Caco-2 (cell line): ENCODE measurements at regions not wholly inside any gene's neighbourhood (a gene's known extent, or its start where the extent isn't known, plus 50 kb on each side); places are given as distances from the start of the nearest gene placed in this dataset.

Source experiments
- BruUV-seq: library from RNA; stranded (reverse); fragments of 400-500 nt; replicated peaks from 2 replicates; lab custom pipeline; 2021; lab: Mats Ljungman, UMichigan
- CTCF ChIA-PET: fragments of 300-600 bp; sonication (Branson Sonifier 250); formaldehyde crosslinking; loops from one replicate; lab custom pipeline; 2022; ENCODE audit warnings: antibody characterized with exemption; lab: Charles Lee
- POLR2A ChIA-PET: fragments of 300-600 bp; sonication (Branson Sonifier 250); formaldehyde crosslinking; loops from one replicate; lab custom pipeline; 2022; ENCODE audit warnings: antibody characterized with exemption; lab: Charles Lee
- DNase-seq, 2 experiments: peaks; one replicate each; pipeline versions ENCODE4 v3.0.0 to v3.0.0-alpha.2; 2020 to 2022
- H3K27me3 ChIP-seq: replicated peaks from 2 replicates; pipeline ENCODE4 v1.6.0; 2011; ENCODE audit warnings: low read length; ENCODE audit not compliant: control insufficient read depth, insufficient read depth
- H3K36me3 ChIP-seq: 2 replicates; pipeline ENCODE4 v1.5.1; 2011; ENCODE audit warnings: low read length; ENCODE audit not compliant: control insufficient read depth, insufficient read depth
- H3K4me1 ChIP-seq: fragments of 250-450 bp; sonication (Bioruptor Pico); 2 replicates; pipeline ENCODE4 v1.5.1; 2020; ENCODE audit warnings: mild to moderate bottlenecking
- H3K4me3 ChIP-seq: 2 replicates; pipeline ENCODE4 v1.5.1; 2011; ENCODE audit warnings: low read depth, mild to moderate bottlenecking, control low read depth, low read length
- H3K9me3 ChIP-seq: fragments of 250-450 bp; sonication (Bioruptor Pico); 2 replicates; pipeline ENCODE4 v1.5.1; 2020; ENCODE audit warnings: mild to moderate bottlenecking, moderate library complexity
- H3K27ac Mint-ChIP-seq: one replicate; pipeline ENCODE4 v1.8.0; 2022; ENCODE audit warnings: mixed read lengths; ENCODE audit not compliant: unreplicated experiment
- H3K27me3 Mint-ChIP-seq: one replicate; pipeline ENCODE4 v1.8.0; 2022; ENCODE audit warnings: mixed read lengths; ENCODE audit not compliant: insufficient read depth, unreplicated experiment
- H3K36me3 Mint-ChIP-seq: one replicate; pipeline ENCODE4 v1.8.0; 2022; ENCODE audit warnings: mild to moderate bottlenecking, mixed read lengths; ENCODE audit not compliant: insufficient read depth, unreplicated experiment
- H3K4me1 Mint-ChIP-seq: one replicate; pipeline ENCODE4 v1.8.0; 2022; ENCODE audit warnings: low read depth, mixed read lengths; ENCODE audit not compliant: unreplicated experiment
- H3K4me3 Mint-ChIP-seq: one replicate; pipeline ENCODE4 v1.8.0; 2022; ENCODE audit warnings: mild to moderate bottlenecking, moderate library complexity, mixed read lengths; ENCODE audit not compliant: unreplicated experiment
- H3K9me3 Mint-ChIP-seq: one replicate; pipeline ENCODE4 v1.8.0; 2022; ENCODE audit warnings: mixed read lengths; ENCODE audit not compliant: unreplicated experiment
- CTCF ChIP-seq, 2 experiments: fragments of 200-600 bp in 1 of 2; IDR thresholded peaks; 1 replicate in 1 of 2; 2 replicates in 1 of 2; pipeline versions ENCODE4 v1.5.1 to v1.8.0; 2011 to 2022; ENCODE audit warnings: antibody characterized with exemption in 1 of 2, control low read depth in 1 of 2, inconsistent platforms in 1 of 2, low read depth in 1 of 2, low read length in 1 of 2, mild to moderate bottlenecking in 1 of 2, moderate library complexity in 1 of 2; ENCODE audit not compliant: insufficient read depth in 1 of 2, severe bottlenecking in 1 of 2, unreplicated experiment in 1 of 2
- intact Hi-C: fragments of 100-400 bp; cut with micrococcal nuclease; formaldehyde crosslinking; loops from one replicate; pipeline ENCODE4 v1.10.0; 2022; ENCODE audit not compliant: unreplicated experiment

GRCh38 chr10:128879030-128879429 is 588.0 kb upstream of the MGMT start:
- no TSS peak for BruUV-seq
- ChIA-PET CTCF (no interaction called here), POLR2A (no interaction called here)

GRCh38 chr10:128879441-128880140 is 587.5 kb upstream of the MGMT start:
- Mint-ChIP-seq H3K27ac (no peak overlapping the region), H3K4me1 (no peaks in the 10 kb centered on the region), H3K36me3 (no peaks in the 10 kb centered on the region), H3K27me3 (peaks cover 23% of the 10 kb centered on the region), H3K9me3 (no peaks in the 10 kb centered on the region), H3K4me3 (no peak overlapping the region)
- TF ChIP-seq CTCF (IDR thresholded peaks at IDR 0.05; ENCODE audit: insufficient read depth in 1 of 2, low read depth in 1 of 2, low read length in 1 of 2, severe bottlenecking in 1 of 2, unreplicated experiment in 1 of 2), result no peak
- H3K4me3 ChIP-seq, result no peak overlapping the region
- no peaks in the 10 kb centered on the region for H3K36me3 ChIP-seq
- no peaks in the 10 kb centered on the region for H3K9me3 ChIP-seq
- no peak for DNase-seq
- POLR2A ChIA-PET, result no interaction called here
- CTCF ChIA-PET, result no interaction called here
- no TSS peak for BruUV-seq
- no peaks in the 10 kb centered on the region; the same call in 1 of the 2 replicates for H3K27me3 ChIP-seq
- intact Hi-C loops, result no loop called here
- no peaks in the 10 kb centered on the region for H3K4me1 ChIP-seq

More at GRCh38 chr10:128879030-128879429, 588.0 kb upstream of the MGMT start:
- Histone ChIP-seq H3K36me3 (no peaks in the 10 kb centered on the region), H3K9me3 (no peaks in the 10 kb centered on the region), H3K4me1 (no peaks in the 10 kb centered on the region), H3K27me3 (no peaks in the 10 kb centered on the region; the same call in 1 of the 2 replicates), H3K4me3 (no peak overlapping the region)
- DNase-seq, result no peak
- Mint-ChIP-seq H3K4me3 (no peak overlapping the region), H3K27ac (no peak overlapping the region), H3K27me3 (peaks cover 23% of the 10 kb centered on the region), H3K36me3 (no peaks in the 10 kb centered on the region), H3K9me3 (no peaks in the 10 kb centered on the region), H3K4me1 (no peaks in the 10 kb centered on the region)
- no peak for TF ChIP-seq CTCF (IDR thresholded peaks at IDR 0.05; ENCODE audit: insufficient read depth in 1 of 2, low read depth in 1 of 2, low read length in 1 of 2, severe bottlenecking in 1 of 2, unreplicated experiment in 1 of 2)
- intact Hi-C loops, result no loop called here

- Mint-ChIP-seq H3K36me3 (no peaks in the 10 kb centered on the region), H3K4me1 (no peaks in the 10 kb centered on the region), H3K27ac (no peak overlapping the region), H3K27me3 (peaks cover 19% of the 10 kb centered on the region), H3K4me3 (no peak overlapping the region), H3K9me3 (no peaks in the 10 kb centered on the region)
- intact Hi-C loops, result no loop called here
- no peaks in the 10 kb centered on the region for H3K4me1 ChIP-seq
- no peak for DNase-seq
- BruUV-seq, result no TSS peak
- ChIA-PET POLR2A (no interaction called here), CTCF (no interaction called here)
- no peaks in the 10 kb centered on the region for H3K36me3 ChIP-seq
- no peaks in the 10 kb centered on the region; the same call in 1 of the 2 replicates for H3K27me3 ChIP-seq
- H3K4me3 ChIP-seq, result no peak overlapping the region
- no peaks in the 10 kb centered on the region for H3K9me3 ChIP-seq
- TF ChIP-seq CTCF (IDR thresholded peaks at IDR 0.05; ENCODE audit: insufficient read depth in 1 of 2, low read depth in 1 of 2, low read length in 1 of 2, severe bottlenecking in 1 of 2, unreplicated experiment in 1 of 2), result no peak
These were observed 586.8 kb upstream of the MGMT start for GRCh38 chr10:128880159-128880725.
